ENCODE measurements at regions not wholly inside any gene's neighbourhood (a gene's known extent, or its start where the extent isn't known, plus 50 kb on each side); places are given as distances from the start of the nearest gene placed in this dataset.

DNA sequence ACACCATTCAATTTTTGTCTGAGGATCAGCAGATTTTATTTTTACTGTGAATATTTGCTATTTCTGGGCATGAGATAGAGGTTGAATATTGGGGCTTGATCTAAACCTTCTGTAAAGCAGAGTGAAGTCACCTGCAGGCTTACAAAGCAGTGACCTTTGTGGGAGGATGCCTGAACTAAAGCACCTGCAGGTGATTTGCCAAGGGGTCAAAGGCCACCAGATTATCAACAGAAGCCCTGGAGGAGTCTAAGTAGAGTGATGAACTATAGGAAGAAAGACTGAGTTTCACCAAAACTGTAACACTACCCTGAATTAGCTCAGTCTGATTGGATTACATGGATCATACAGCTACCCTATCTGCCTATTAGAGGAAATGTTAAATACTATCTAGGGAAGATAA, 144.3 kb upstream of the PRLR start:
- FAIRE-seq (no peak), DNase-seq (ENCODE audit: low spot score) (no peak), ATAC-seq (no peak)
- POLR2A ChIA-PET: no interaction called here
- no peaks in the 10 kb centered on the region for H3K27me3 ChIP-seq (ENCODE audit: control insufficient read depth in 1 of 2, insufficient read depth in 2 of 2, low read length in 2 of 2)
- H4K20me1 ChIP-seq (ENCODE audit: insufficient read depth, low read length): no peaks in the 10 kb centered on the region
- no peaks in the 10 kb centered on the region for H3K79me2 ChIP-seq (ENCODE audit: insufficient read depth, low read length)
- H3K36me3 ChIP-seq (replicated peaks in 1 of 2; ENCODE audit: control insufficient read depth in 1 of 2, insufficient read depth in 2 of 2, low read length in 2 of 2): no peaks in the 10 kb centered on the region
- no peak overlapping the region for H2AFZ ChIP-seq (ENCODE audit: low read length)
- CTCF ChIA-PET (ENCODE audit: low intra/inter-chr PET ratio, low total read pairs): no interaction called here
- H3K9me3 ChIP-seq (ENCODE audit: low read length): no peaks in the 10 kb centered on the region
- intact Hi-C loops (cut with micrococcal nuclease; ENCODE audit: unreplicated experiment): no loop called here
- in situ Hi-C loops (cut with HindIII; ENCODE audit: extremely low pct_ligation_motif_present, low pct_unique_long_range_greater_than_20kb): no loop called here
- no peak overlapping the region for H3K4me3 ChIP-seq (replicated peaks in 1 of 3; ENCODE audit: insufficient read depth in 1 of 3, low read depth in 2 of 3, low read length in 3 of 3)
- H3K4me1 ChIP-seq (ENCODE audit: insufficient read depth, low read length): no peaks in the 10 kb centered on the region
- no peak for TF ChIP-seq SP2 (CRISPR knock-in tag; IDR thresholded peaks at IDR 0.05)
- TF ChIP-seq, protein P1, sequence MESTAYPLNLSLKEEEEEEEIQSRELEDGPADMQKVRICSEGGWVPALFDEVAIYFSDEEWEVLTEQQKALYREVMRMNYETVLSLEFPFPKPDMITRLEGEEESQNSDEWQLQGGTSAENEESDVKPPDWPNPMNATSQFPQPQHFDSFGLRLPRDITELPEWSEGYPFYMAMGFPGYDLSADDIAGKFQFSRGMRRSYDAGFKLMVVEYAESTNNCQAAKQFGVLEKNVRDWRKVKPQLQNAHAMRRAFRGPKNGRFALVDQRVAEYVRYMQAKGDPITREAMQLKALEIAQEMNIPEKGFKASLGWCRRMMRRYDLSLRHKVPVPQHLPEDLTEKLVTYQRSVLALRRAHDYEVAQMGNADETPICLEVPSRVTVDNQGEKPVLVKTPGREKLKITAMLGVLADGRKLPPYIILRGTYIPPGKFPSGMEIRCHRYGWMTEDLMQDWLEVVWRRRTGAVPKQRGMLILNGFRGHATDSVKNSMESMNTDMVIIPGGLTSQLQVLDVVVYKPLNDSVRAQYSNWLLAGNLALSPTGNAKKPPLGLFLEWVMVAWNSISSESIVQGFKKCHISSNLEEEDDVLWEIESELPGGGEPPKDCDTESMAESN (CRISPR knock-in tag; conservative IDR thresholded peaks at IDR 0.05): no peak
- TF ChIP-seq, protein P2, sequence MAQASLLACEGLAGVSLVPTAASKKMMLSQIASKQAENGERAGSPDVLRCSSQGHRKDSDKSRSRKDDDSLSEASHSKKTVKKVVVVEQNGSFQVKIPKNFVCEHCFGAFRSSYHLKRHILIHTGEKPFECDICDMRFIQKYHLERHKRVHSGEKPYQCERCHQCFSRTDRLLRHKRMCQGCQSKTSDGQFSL (CRISPR knock-in tag; IDR thresholded peaks at IDR 0.05): no peak
- TF ChIP-seq NR2F1 (CRISPR knock-in tag; IDR thresholded peaks at IDR 0.05): no peak
- TF ChIP-seq, protein P3, sequence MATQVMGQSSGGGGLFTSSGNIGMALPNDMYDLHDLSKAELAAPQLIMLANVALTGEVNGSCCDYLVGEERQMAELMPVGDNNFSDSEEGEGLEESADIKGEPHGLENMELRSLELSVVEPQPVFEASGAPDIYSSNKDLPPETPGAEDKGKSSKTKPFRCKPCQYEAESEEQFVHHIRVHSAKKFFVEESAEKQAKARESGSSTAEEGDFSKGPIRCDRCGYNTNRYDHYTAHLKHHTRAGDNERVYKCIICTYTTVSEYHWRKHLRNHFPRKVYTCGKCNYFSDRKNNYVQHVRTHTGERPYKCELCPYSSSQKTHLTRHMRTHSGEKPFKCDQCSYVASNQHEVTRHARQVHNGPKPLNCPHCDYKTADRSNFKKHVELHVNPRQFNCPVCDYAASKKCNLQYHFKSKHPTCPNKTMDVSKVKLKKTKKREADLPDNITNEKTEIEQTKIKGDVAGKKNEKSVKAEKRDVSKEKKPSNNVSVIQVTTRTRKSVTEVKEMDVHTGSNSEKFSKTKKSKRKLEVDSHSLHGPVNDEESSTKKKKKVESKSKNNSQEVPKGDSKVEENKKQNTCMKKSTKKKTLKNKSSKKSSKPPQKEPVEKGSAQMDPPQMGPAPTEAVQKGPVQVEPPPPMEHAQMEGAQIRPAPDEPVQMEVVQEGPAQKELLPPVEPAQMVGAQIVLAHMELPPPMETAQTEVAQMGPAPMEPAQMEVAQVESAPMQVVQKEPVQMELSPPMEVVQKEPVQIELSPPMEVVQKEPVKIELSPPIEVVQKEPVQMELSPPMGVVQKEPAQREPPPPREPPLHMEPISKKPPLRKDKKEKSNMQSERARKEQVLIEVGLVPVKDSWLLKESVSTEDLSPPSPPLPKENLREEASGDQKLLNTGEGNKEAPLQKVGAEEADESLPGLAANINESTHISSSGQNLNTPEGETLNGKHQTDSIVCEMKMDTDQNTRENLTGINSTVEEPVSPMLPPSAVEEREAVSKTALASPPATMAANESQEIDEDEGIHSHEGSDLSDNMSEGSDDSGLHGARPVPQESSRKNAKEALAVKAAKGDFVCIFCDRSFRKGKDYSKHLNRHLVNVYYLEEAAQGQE (IDR thresholded peaks at IDR 0.05; ENCODE audit: borderline replicate concordance in 1 of 2, low read depth in 1 of 2, low read length in 2 of 2): no peak
- no peak for TF ChIP-seq REXO4 (CRISPR knock-in tag; IDR thresholded peaks at IDR 0.05; ENCODE audit: borderline replicate concordance)
- no peak for TF ChIP-seq FLYWCH1 (CRISPR knock-in tag; IDR thresholded peaks at IDR 0.05)
- no peak for TF ChIP-seq NFE2L2 (IDR thresholded peaks at IDR 0.05; ENCODE audit: low read length)
- TF ChIP-seq, protein P4, sequence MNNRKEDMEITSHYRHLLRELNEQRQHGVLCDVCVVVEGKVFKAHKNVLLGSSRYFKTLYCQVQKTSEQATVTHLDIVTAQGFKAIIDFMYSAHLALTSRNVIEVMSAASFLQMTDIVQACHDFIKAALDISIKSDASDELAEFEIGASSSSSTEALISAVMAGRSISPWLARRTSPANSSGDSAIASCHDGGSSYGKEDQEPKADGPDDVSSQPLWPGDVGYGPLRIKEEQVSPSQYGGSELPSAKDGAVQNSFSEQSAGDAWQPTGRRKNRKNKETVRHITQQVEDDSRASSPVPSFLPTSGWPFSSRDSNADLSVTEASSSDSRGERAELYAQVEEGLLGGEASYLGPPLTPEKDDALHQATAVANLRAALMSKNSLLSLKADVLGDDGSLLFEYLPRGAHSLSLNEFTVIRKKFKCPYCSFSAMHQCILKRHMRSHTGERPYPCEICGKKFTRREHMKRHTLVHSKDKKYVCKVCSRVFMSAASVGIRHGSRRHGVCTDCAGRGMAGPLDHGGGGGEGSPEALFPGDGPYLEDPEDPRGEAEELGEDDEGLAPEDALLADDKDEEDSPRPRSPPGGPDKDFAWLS (CRISPR knock-in tag; IDR thresholded peaks at IDR 0.05; ENCODE audit: borderline replicate concordance): no peak
- no peak for TF ChIP-seq MIXL1 (CRISPR knock-in tag; IDR thresholded peaks at IDR 0.05)
- TF ChIP-seq NFKBIZ (CRISPR knock-in tag; IDR thresholded peaks at IDR 0.05): no peak
- TF ChIP-seq ZNF124 (CRISPR knock-in tag; IDR thresholded peaks at IDR 0.05): no peak
- TF ChIP-seq, protein P5, sequence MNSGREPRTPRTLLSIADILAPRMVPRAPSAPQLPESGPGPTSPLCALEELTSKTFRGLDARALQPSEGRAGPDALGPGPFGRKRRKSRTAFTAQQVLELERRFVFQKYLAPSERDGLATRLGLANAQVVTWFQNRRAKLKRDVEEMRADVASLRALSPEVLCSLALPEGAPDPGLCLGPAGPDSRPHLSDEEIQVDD (CRISPR knock-in tag; IDR thresholded peaks at IDR 0.05; ENCODE audit: borderline replicate concordance): no peak
- TF ChIP-seq MXI1 (IDR thresholded peaks at IDR 0.05; ENCODE audit: borderline replicate concordance, low read depth, low read length): no peak
- TF ChIP-seq HDAC1 (CRISPR knock-in tag; IDR thresholded peaks at IDR 0.05): no peak
- no peak overlapping the region for H3K9ac ChIP-seq (ENCODE audit: insufficient read depth, low read depth, low read length)
- H3K27ac ChIP-seq (ENCODE audit: extremely low read length, insufficient read depth, low read length): no peak overlapping the region
- BruUV-seq (replicated peaks): no TSS peak
- H3K4me2 ChIP-seq (ENCODE audit: low read depth, low read length): no peak overlapping the region

Data from HepG2 (cell line).